ENCODE measurements at regions not wholly inside any gene's neighbourhood (a gene's known extent, or its start where the extent isn't known, plus 50 kb on each side); places are given as distances from the start of the nearest gene placed in this dataset.
"Not testable (repeated sequence)": the region's sequence is repeated elsewhere in the genome, so short reads cannot be mapped to it uniquely, and the experiment has no call there.

- H3K27ac ChIP-seq = no peak overlapping the region
- H3K4me1 ChIP-seq = no peaks in the 10 kb centered on the region
- no peak for DNase-seq
- H3K9me3 ChIP-seq = no peaks in the 10 kb centered on the region
- intact Hi-C loops (cut with DNase I) = no loop called here
- WGBS, 2 donors = no CpG with 5 or more reads among the region's 2 CpGs
- no peaks in the 10 kb centered on the region for H3K27me3 ChIP-seq
- H3K36me3 ChIP-seq = no peaks in the 10 kb centered on the region
- no peak for TF ChIP-seq CTCF (IDR thresholded peaks at IDR 0.05)
- no peak for TF ChIP-seq POLR2A (IDR thresholded peaks at IDR 0.05)
- H3K4me3 ChIP-seq (replicated peaks in 1 of 3) = no peak overlapping the region
These were observed 1207.4 kb downstream of the TMEM121 start for GRCh38 chr14:106733771-106734170.

GRCh38 chr14:106737021-106737420 is 1210.6 kb downstream of the TMEM121 start:
- H3K9me3 ChIP-seq = no peaks in the 10 kb centered on the region
- H3K27me3 ChIP-seq = no peaks in the 10 kb centered on the region
- TF ChIP-seq CTCF (IDR thresholded peaks at IDR 0.05) (no peak), POLR2A (IDR thresholded peaks at IDR 0.05) (no peak)
- DNase-seq = no peak
- H3K4me1 ChIP-seq = no peaks in the 10 kb centered on the region
- intact Hi-C loops (cut with DNase I) = no loop called here
- H3K4me3 ChIP-seq (replicated peaks in 1 of 3) = no peak overlapping the region
- H3K27ac ChIP-seq = no peak overlapping the region
- no peaks in the 10 kb centered on the region for H3K36me3 ChIP-seq
- no CpG with 5 or more reads among the region's 9 CpGs for WGBS, 2 donors

- intact Hi-C loops (cut with DNase I) = no loop called here
- Histone ChIP-seq H3K9me3 (no peaks in the 10 kb centered on the region), H3K36me3 (no peaks in the 10 kb centered on the region), H3K27ac (no peak overlapping the region), H3K4me1 (no peaks in the 10 kb centered on the region), H3K4me3 (replicated peaks in 1 of 3) (no peak overlapping the region), H3K27me3 (no peaks in the 10 kb centered on the region)
- DNase-seq = no peak
- no CpG with 5 or more reads among the region's 1 CpG for WGBS, 2 donors
- no peak for TF ChIP-seq CTCF (IDR thresholded peaks at IDR 0.05)
- no peak for TF ChIP-seq POLR2A (IDR thresholded peaks at IDR 0.05)
These were observed 1211.7 kb downstream of the TMEM121 start for GRCh38 chr14:106738075-106738474.

GRCh38 chr14:106738598-106739258 is 1212.3 kb downstream of the TMEM121 start:
- H3K4me1 ChIP-seq; H3K27ac ChIP-seq; intact Hi-C loops (cut with DNase I); DNase-seq; H3K36me3 ChIP-seq; H3K27me3 ChIP-seq; H3K9me3 ChIP-seq; H3K4me3 ChIP-seq (replicated peaks in 1 of 3): not testable (repeated sequence)
- WGBS, 2 donors = no CpG with 5 or more reads among the region's 9 CpGs

GRCh38 chr14:106741086-106741827 is 1214.9 kb downstream of the TMEM121 start:
- H3K27ac ChIP-seq; H3K9me3 ChIP-seq; intact Hi-C loops (cut with DNase I); H3K4me3 ChIP-seq (replicated peaks in 1 of 3); H3K4me1 ChIP-seq; H3K36me3 ChIP-seq; DNase-seq; H3K27me3 ChIP-seq: not testable (repeated sequence)
- WGBS, 2 donors = no CpG with 5 or more reads among the region's 16 CpGs

- no CpG with 5 or more reads among the region's 15 CpGs for WGBS, 2 donors
- H3K4me1 ChIP-seq; H3K27ac ChIP-seq; DNase-seq; H3K36me3 ChIP-seq; H3K4me3 ChIP-seq (replicated peaks in 1 of 3); intact Hi-C loops (cut with DNase I); H3K27me3 ChIP-seq; H3K9me3 ChIP-seq: not testable (repeated sequence)
These were observed 1218.8 kb downstream of the TMEM121 start for GRCh38 chr14:106745016-106745767.

GRCh38 chr14:106750089-106750488 is 1223.7 kb downstream of the TMEM121 start:
- H3K27ac ChIP-seq; H3K36me3 ChIP-seq; H3K27me3 ChIP-seq; H3K4me1 ChIP-seq; H3K9me3 ChIP-seq; DNase-seq; H3K4me3 ChIP-seq (replicated peaks in 1 of 3); intact Hi-C loops (cut with DNase I): not testable (repeated sequence)
- no CpG with 5 or more reads among the region's 3 CpGs for WGBS, 2 donors

GRCh38 chr14:106753751-106754150 is 1227.4 kb downstream of the TMEM121 start:
- H3K4me3 ChIP-seq (replicated peaks in 1 of 3); H3K27me3 ChIP-seq; H3K27ac ChIP-seq; intact Hi-C loops (cut with DNase I); H3K36me3 ChIP-seq; DNase-seq; H3K4me1 ChIP-seq; H3K9me3 ChIP-seq: not testable (repeated sequence)
- WGBS, 2 donors = no CpG with 5 or more reads among the region's 4 CpGs

- H3K27ac ChIP-seq; H3K27me3 ChIP-seq; H3K4me3 ChIP-seq (replicated peaks in 1 of 3); DNase-seq; intact Hi-C loops (cut with DNase I); H3K36me3 ChIP-seq; H3K4me1 ChIP-seq; H3K9me3 ChIP-seq: not testable (repeated sequence)
- WGBS, 2 donors = 21 to 32% methylated on average over 6 of the region's 6 CpGs
These were observed 1231.1 kb downstream of the TMEM121 start for GRCh38 chr14:106757444-106757843.
